ENCODE measurements at regions not wholly inside any gene's neighbourhood (a gene's known extent, or its start where the extent isn't known, plus 50 kb on each side); places are given as distances from the start of the nearest gene placed in this dataset.
A peak's percentile ranks its signal among the peaks of the same experiment; 100 is the strongest.

DNA sequence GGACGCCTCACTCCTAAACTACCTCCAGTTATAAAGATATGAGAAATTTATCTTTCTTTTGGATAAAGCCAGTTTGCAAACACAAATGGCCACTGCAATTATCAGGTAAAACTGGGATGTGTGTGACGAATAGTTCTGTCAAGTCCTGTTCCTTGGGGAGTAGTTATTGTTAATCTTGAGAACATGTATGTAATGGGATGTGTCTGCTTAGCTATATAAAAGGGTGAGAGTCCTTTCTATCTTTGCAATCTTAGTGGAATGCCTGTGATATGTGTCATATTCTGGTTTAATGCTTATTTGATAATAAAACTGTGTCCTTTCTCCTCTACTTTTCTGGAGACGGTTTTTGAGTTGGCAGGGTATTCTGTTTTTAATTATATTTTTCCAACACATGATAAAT lies 56.1 kb upstream of the PKP2 start:
- no TSS peak for BruUV-seq (replicated peaks)
- TF ChIP-seq CTCF (IDR thresholded peaks at IDR 0.05; ENCODE audit: unreplicated experiment) = no peak
- Mint-ChIP-seq H3K27me3 (ENCODE audit: insufficient read depth, unreplicated experiment) (peaks cover 11% of the 10 kb centered on the region), H3K4me3 (ENCODE audit: unreplicated experiment) (no peak overlapping the region), H3K36me3 (ENCODE audit: insufficient read depth, unreplicated experiment) (no peaks in the 10 kb centered on the region), H3K4me1 (ENCODE audit: insufficient read depth, unreplicated experiment) (no peaks in the 10 kb centered on the region), H3K27ac (ENCODE audit: low read depth, unreplicated experiment) (no peak overlapping the region), H3K9me3 (ENCODE audit: unreplicated experiment) (peaks cover 7% of the 10 kb centered on the region)
- intact Hi-C loops (cut with micrococcal nuclease) = no loop called here
- POLR2A ChIA-PET = no interaction called here
- CTCF ChIA-PET = no interaction called here
- DNase-seq (ENCODE audit: unreplicated experiment) = no peak

DNA sequence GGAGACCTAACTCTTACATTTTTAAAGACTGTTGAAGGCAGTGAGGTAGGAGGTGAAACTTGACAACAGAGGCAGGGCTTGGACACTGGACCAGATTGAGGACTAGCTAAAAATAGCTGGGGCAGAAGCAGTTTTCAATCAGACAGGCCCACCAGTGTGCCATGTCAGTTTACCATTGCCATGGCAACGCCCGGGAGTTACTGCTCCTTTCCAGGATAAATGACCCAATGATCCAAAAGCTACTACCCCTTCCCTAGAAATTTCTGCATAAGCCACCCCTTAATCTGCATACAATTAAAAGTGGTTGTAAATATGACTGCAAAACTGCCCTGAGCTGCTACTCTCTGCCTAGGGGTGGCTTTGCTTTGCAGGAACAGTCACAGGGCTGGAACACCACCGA lies 53.2 kb upstream of the PKP2 start:
- intact Hi-C loops (cut with micrococcal nuclease) = no loop called here
- Mint-ChIP-seq H3K36me3 (ENCODE audit: insufficient read depth, unreplicated experiment) (no peaks in the 10 kb centered on the region), H3K27ac (ENCODE audit: low read depth, unreplicated experiment) (no peak overlapping the region), H3K9me3 (ENCODE audit: unreplicated experiment) (no peaks in the 10 kb centered on the region), H3K27me3 (ENCODE audit: insufficient read depth, unreplicated experiment) (peaks cover 11% of the 10 kb centered on the region), H3K4me1 (ENCODE audit: insufficient read depth, unreplicated experiment) (no peaks in the 10 kb centered on the region), H3K4me3 (ENCODE audit: unreplicated experiment) (no peak overlapping the region)
- ChIA-PET POLR2A (interaction anchor here (0.5 kb wide), 1 partner anchor 411 kb away, joined by 4 read pairs; no protein-coding TSS in a partner anchor), CTCF (interaction anchor here (0.6 to 5.5 kb wide), 3 partner anchors 193 to 1071 kb away, joined by 4 to 62 read pairs (median 13); partner anchors contain the start of genes ALG10 and YARS2)
- BruUV-seq (replicated peaks) = no TSS peak
- no peak for DNase-seq (ENCODE audit: unreplicated experiment)
- no peak for TF ChIP-seq CTCF (IDR thresholded peaks at IDR 0.05; ENCODE audit: unreplicated experiment)

- DNase-seq (ENCODE audit: unreplicated experiment) = peak; percentile 45
- Mint-ChIP-seq H3K9me3 (ENCODE audit: unreplicated experiment) (no peaks in the 10 kb centered on the region), H3K4me3 (ENCODE audit: unreplicated experiment) (no peak overlapping the region), H3K36me3 (ENCODE audit: insufficient read depth, unreplicated experiment) (no peaks in the 10 kb centered on the region), H3K27me3 (ENCODE audit: insufficient read depth, unreplicated experiment) (peaks cover 11% of the 10 kb centered on the region), H3K27ac (ENCODE audit: low read depth, unreplicated experiment) (peak overlapping the region; percentile 69), H3K4me1 (ENCODE audit: insufficient read depth, unreplicated experiment) (peaks cover 6% of the 10 kb centered on the region)
- ChIA-PET POLR2A (interaction anchor here (0.8 to 1.5 kb wide), 4 partner anchors 103 to 1075 kb away, joined by 3 to 6 read pairs (median 4); partner anchors contain the start of gene ALG10), CTCF (interaction anchor here (0.5 to 5.5 kb wide), 41 partner anchors 10 to 1175 kb away, joined by 3 to 62 read pairs (median 4); partner anchors contain the start of genes ALG10 and YARS2)
- peak; percentile 45 for TF ChIP-seq CTCF (IDR thresholded peaks at IDR 0.05; ENCODE audit: unreplicated experiment)
- BruUV-seq (replicated peaks) = no TSS peak
- intact Hi-C loops (cut with micrococcal nuclease) = loop anchor here (1.0 kb wide), 2 partner anchors 191 to 658 kb away; no protein-coding TSS in a partner anchor
Measured at GRCh38 chr12:32947206-32948067, 50.9 kb upstream of the PKP2 start.

DNA sequence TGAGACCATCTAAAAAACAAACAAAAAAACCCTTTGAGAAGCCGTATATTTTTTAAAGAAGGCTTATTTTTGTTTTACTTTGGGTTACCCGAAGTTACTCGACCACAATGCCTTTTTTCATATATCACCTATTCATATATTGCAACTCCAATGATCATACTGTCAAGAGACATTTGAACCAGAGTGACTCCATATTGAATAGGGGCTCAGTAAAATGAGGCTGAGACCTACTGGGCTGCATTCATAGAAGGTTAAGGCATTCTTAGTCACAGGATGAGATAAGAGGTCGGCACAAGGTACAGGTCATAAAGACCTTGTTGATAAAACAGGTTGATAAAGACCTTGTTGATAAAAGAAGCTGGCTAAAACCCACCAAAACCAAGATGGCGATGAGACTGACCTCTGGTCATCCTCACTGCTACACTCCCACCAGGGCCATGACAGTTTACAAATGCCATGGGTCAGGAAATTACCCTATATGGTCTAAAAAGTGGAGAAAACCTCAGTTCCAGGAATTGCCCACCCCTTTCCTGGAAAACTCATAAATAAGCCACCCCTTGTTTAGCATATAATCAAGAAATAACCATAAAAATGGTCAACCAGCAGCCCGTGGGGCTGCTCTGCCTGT lies 50.0 kb upstream of the PKP2 start:
- intact Hi-C loops (cut with micrococcal nuclease) = loop anchor here (1.0 kb wide), 2 partner anchors 190 to 659 kb away; no protein-coding TSS in a partner anchor
- H3K36me3 Mint-ChIP-seq (ENCODE audit: insufficient read depth, unreplicated experiment) = no peaks in the 10 kb centered on the region
- H3K4me1 Mint-ChIP-seq (ENCODE audit: insufficient read depth, unreplicated experiment) = peaks cover 6% of the 10 kb centered on the region
- no peaks in the 10 kb centered on the region for H3K9me3 Mint-ChIP-seq (ENCODE audit: unreplicated experiment)
- CTCF ChIA-PET = interaction anchor here (0.6 to 5.5 kb wide), 7 partner anchors 8 to 1075 kb away, joined by 3 to 62 read pairs (median 5); partner anchors contain the start of genes ALG10 and YARS2
- DNase-seq (ENCODE audit: unreplicated experiment) = no peak
- H3K27me3 Mint-ChIP-seq (ENCODE audit: insufficient read depth, unreplicated experiment) = peaks cover 11% of the 10 kb centered on the region
- BruUV-seq (replicated peaks) = no TSS peak
- H3K27ac Mint-ChIP-seq (ENCODE audit: low read depth, unreplicated experiment) = peak overlapping the region; percentile 69
- H3K4me3 Mint-ChIP-seq (ENCODE audit: unreplicated experiment) = no peak overlapping the region
- TF ChIP-seq CTCF (IDR thresholded peaks at IDR 0.05; ENCODE audit: unreplicated experiment) = no peak
- POLR2A ChIA-PET = interaction anchor here (1.5 kb wide), 1 partner anchor 1075 kb away, joined by 5 read pairs; the partner anchor contains the start of gene ALG10
